Esophagus squamous epithelium (tissue), 4 donors: ENCODE measurements at regions not wholly inside any gene's neighbourhood (a gene's known extent, or its start where the extent isn't known, plus 50 kb on each side); places are given as distances from the start of the nearest gene placed in this dataset.

Experiments
- POLR2A ChIP-seq, 4 donors: fragments of 450-650 bp; IDR thresholded peaks; one replicate each; pipeline ENCODE4 v1.6.1; 2017; ENCODE audit warnings: antibody characterized with exemption in 4 of 4, mild to moderate bottlenecking in 4 of 4, moderate library complexity in 3 of 4
- TF ChIP-seq, protein P1 (sequence below), 6 experiments: fragments of 450-650 bp in 4 of 6; fragments of 200-600 bp in 2 of 6; sonication (generic) in 2 of 6; IDR thresholded peaks; one replicate each; pipeline ENCODE4 v1.5.1; 2016 to 2019; ENCODE audit warnings: antibody characterized with exemption in 6 of 6, mild to moderate bottlenecking in 4 of 6, moderate library complexity in 4 of 6

GRCh38 chr7:130943981-130944380 is 210.0 kb upstream of the KLF14 start:
- TF ChIP-seq, protein P1, sequence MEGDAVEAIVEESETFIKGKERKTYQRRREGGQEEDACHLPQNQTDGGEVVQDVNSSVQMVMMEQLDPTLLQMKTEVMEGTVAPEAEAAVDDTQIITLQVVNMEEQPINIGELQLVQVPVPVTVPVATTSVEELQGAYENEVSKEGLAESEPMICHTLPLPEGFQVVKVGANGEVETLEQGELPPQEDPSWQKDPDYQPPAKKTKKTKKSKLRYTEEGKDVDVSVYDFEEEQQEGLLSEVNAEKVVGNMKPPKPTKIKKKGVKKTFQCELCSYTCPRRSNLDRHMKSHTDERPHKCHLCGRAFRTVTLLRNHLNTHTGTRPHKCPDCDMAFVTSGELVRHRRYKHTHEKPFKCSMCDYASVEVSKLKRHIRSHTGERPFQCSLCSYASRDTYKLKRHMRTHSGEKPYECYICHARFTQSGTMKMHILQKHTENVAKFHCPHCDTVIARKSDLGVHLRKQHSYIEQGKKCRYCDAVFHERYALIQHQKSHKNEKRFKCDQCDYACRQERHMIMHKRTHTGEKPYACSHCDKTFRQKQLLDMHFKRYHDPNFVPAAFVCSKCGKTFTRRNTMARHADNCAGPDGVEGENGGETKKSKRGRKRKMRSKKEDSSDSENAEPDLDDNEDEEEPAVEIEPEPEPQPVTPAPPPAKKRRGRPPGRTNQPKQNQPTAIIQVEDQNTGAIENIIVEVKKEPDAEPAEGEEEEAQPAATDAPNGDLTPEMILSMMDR (IDR thresholded peaks at IDR 0.05) = no peak
- TF ChIP-seq POLR2A (IDR thresholded peaks at IDR 0.05) = no peak
